Renal pelvis (tissue), 1 donor: ENCODE measurements at regions not wholly inside any gene's neighbourhood (a gene's known extent, or its start where the extent isn't known, plus 50 kb on each side); places are given as distances from the start of the nearest gene placed in this dataset.
"Not testable (repeated sequence)": the region's sequence is repeated elsewhere in the genome, so short reads cannot be mapped to it uniquely, and the experiment has no call there.

Experiments
- DNase-seq: peaks from one replicate; pipeline ENCODE4 v3.0.0-alpha.2; 2013

DNA sequence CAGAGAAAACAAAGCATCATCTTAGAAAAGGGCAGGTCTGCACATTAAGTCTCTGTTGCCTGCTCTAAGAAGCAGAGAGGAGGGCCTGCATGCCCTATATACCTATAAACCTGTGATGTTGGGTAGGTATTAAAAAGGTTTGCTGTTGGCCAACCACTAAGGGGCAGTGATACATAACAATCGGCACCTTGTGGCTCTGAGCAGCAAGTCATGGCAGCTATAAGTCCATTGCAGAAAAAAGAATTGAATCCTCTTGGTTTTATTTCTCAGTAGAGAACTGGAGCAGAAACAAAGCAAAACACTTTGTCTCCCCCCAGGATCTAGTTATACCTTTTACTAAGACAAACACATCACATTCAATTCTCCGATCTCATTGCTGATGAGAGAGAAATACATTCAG is 1364.4 kb downstream of the STIM2 start:
- DNase-seq, result peak; percentile 12

DNA sequence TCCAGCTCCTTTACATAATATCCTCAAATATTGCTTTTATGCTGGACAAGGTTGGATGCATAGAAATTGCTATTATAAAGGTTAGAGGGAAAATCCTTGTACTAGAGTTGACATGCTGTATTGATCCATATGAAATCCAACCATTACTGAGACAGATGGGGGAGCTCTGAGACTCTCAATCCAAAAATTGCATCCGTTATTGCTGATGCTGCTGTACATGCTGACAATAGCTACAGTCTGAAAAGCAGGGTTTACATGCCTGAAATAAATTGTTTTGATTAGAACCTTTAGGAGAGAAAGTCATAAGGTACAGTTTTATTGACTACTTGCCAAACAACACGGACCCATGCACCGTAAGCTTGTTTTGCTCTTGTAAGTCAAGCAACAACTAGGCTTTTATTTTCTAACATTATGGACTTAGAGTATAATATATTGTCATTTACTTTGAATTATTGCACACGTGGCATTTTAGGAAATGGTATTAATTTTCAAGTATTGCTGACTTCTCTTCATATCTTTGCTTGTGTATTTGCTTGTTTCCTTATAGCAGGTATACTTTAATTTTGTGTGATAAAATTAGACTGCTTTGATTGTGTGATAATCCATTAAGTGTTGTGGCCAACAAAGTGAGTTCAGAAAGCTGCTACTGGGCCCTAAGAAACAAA is 1365.2 kb downstream of the STIM2 start:
- DNase-seq, result no peak

DNA sequence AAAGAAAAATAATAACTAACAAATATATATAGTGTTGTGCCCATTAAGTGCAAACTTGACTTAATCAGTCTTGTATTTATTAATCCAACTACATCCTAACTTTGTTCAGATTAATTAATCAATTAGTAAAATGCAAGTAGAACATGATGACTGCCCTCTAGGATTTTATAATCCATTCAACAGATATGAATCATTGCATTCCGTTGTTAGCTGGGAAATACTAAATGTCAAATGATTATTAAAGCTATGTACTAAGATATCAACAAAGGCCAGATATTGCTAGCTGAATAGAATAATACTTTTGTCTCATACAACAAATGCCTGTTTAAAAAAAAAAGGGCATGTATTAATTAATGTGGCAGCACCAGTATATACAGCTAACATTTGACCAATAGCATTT is 1366.3 kb downstream of the STIM2 start:
- DNase-seq, result no peak

DNA sequence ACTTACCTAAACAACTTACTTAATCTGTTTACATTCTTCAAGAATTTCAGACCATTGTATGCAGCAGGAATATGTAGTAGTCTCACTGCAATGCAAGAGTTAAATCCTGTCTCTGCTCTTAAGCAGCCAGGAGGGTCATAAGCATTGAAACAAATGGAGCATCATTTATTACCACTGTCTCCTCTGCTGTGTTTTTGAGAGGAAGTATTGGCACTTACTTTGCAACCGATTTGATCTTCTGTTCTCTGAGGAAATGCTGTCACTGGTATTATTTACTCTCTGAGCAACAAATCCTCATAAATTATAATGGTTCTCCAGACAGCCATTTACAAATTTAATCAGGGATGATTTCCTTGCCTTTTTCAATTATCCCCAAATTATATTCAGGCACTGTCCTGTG is 1367.1 kb downstream of the STIM2 start:
- DNase-seq, result no peak

DNA sequence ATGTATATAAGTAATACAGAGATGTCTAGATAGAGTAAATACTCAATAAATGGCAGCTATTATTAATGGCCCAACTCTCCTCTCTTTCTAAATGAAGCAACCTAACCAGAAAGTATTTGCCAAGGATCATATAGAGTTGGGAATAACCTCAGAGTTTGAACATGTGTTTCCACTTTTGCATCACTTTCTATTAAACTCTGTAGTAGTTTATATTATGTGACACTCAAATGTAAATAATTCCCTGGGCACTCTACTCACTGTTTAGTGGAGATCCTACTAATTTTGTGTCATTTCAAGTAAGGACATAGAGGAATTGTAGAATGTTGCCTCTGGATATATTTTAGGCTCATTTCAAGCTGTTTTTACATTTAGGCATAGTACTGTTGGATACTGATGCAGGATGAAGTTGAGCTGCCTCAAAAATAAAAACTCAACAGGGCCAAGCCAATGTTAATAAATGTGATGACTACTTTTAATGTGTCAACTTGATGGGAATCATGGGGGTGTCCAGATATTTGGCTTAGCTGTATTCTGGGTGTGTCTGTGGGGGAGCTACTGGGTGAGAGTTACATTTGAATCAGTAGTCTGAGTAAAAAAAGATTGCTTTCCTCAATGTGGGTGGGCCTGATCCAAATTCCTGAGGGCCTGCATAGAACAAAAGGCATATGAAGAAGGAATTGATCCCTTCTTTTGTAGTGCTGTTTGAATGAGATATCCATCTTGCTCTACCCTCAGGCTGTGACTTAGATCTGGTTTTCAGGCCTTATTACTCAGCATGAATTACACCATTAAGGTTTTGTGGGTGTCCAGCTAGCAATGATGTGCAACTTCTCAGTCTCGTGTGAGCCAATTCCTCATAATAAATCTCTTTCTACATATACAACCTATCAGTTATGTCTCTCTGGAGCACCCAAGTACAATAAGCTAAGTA is 1368.2 kb downstream of the STIM2 start:
- DNase-seq, result no peak

DNA sequence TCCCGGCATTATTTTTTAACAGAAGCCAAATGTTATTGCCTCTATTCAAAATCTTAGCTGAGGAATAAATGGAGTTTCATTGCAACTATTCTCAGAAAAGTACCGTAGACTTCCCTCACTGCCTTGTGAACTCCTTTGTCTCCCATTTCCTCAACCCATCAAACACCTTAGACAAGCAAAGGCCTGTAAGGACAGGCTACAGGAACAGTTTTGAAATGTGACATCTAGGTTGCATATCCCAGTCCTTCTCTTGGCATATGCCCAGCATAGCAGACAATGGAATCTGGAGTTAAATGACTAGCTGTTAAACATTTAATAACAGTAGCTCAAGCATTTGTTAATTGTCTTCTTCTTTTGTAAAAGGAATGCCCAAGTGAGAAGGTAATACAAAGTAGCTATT is 1371.7 kb downstream of the STIM2 start:
- DNase-seq, result no peak

DNA sequence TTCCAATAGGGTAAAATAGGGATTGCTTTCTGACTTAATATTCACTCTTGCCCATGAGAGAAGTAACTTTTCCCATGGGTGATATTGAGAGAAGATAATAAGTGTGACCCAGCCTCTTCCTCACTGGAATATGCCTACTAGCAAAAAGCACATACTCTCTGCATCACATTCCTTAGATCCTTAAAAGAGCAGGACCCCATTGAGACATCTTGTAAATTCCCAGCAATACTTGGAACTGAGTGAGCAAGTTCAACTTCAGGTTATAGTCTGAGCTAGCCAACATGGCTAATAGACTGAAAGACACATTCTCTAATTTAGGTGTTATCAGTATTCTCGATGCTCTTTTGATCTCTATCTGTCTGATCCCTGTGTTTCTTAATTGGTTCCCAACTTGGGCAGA is 1372.3 kb downstream of the STIM2 start:
- DNase-seq, result no peak

DNA sequence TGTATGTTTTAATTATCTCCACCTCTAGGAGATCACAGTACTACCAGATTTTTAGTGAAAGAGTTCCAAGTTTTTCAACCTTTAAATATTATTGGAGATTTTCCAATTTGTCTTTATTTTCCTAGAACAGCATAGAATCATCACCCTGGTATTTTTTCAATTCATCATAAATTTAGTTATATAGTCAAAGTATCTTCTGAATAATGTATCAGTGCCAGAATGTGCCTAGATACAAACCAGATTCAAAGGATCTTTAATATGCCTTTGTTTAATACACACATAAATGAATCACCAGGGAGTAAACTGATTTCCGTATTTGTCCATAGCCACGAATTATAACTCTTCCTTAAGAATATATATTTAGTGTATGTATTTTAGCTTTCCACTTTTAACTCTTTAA is 1373.1 kb downstream of the STIM2 start:
- no peak for DNase-seq

DNA sequence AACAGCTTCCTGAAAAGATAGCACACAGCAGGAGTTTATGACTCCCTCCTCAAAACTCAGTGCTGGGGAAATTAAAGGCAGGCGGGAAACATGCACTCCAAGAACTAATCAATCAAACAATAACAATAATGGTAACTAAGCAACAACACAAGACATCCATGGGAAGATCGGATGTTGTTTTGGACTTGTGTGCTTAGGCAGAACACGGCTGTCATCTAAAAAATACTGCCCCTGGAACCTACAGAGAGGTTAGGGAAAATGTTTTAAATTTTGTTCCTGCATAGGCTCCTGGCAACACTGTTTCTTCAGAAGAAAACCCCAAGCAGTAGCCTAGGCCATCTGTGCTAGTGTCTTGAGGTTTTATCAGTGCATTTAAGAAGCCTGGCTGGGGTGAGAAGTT is 1378.2 kb downstream of the STIM2 start:
- no peak for DNase-seq

DNA sequence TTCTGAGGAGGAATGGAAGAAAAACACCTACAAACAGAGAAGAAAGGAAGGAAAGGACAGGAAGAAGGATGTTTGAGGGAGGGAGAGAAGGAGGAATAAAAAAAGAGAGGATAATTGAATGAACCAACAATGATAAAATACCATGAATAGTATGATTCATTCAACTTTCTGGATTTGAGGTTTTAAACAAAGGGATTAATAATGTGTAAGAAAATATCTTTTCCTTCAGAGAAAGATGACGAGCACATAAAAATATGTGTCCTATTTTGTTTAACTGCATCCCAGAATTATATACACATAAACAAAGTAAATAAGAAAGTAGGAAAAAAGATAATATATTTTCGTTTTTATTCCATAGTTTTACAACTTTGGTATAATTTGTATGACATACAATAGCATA is 1380.4 kb downstream of the STIM2 start:
- no peak for DNase-seq

DNA sequence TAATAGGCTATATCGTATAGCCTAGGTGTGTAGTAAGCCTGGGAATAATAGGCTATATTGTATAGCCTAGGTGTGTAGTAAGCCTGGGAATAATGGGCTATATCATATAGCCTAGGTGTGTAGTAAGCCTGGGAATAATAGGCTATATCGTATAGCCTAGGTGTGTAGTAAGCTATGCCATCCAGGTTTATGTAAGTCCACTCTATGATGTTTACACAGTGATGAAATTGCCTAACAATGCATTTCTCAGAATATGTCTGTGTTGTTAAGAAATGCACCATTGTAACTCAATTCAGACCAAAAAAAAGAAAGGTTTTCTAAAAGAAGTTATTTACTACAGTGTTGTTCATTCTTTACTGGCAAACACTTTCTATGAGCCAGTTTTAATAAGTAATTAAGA is 1387.2 kb downstream of the STIM2 start:
- no peak for DNase-seq

DNA sequence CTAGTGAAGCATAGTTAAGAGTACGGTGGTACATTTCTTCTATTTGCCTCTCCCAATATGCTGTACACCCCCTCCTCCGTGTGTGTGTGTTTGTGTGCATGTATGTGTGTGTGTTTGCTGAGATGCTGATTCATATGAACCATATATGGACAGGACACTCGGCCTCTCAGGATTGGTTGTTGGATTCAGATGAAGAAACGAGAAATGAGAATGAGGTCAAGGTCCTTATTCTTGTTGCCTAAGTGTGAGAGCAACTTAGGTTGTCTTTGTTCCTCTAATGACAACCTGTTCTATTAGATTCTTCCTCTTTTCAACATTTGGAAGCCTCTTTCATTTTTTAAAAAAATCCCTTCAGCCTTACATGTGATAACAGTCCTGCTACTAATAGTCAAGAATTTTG is 1387.6 kb downstream of the STIM2 start:
- DNase-seq, result no peak

DNA sequence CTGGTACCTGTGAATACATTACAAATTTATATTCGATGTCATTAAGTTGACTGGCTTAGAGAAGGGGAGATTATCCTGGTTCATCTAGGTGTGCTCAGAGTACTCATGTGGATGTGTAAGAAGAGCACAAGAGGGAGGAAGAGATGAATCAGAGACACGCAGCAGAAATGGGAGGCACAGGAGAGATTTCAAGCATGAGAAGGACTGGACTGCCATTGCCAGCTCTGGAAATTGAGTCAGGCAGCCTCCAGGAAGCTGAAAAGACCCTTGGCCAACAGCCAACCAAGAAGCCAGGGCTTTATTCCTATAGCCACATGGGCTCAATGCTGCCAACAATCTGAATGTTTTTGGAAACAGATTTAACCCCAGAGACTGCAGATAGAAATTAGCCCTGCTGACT is 1390.0 kb downstream of the STIM2 start:
- no peak for DNase-seq

DNA sequence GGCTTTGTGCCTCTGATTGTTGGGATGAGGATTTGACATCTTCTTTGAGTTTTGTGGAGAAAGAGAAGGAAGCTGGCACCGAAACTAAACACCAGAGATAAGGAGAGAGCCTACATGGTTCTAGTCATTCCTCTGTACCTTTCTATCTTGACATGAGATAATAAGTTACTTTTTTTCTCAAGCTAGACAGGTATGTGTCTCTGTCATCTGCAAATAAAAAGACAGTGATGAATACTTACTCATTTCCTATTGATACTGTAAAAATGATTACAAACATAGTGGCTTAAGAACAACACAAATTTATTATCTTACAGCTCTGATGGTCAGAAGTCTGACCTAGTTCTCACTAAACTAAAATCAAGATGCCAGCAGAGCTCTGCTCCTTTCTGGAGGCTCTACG is 1391.2 kb downstream of the STIM2 start:
- no peak for DNase-seq

DNA sequence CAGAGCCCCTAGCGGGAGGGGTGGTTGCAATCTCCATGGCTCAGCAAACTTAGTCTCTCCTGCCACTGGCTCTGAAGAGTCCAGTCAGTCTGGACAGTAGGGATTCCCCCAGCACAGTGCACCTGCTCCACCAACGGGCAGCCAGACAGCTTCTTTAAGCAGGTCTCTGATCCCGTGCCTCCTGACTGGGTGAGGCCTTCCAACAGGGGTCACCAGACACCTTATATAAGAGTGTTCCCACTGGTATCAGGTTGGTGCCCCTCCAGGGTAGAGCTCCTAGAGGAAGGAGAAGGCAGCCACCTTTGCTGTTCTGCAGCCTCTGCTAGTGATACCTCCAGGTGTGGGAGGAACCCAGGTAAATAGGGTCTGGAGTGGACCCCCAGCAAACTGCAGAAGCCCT is 1393.4 kb downstream of the STIM2 start:
- DNase-seq, result no peak

DNA sequence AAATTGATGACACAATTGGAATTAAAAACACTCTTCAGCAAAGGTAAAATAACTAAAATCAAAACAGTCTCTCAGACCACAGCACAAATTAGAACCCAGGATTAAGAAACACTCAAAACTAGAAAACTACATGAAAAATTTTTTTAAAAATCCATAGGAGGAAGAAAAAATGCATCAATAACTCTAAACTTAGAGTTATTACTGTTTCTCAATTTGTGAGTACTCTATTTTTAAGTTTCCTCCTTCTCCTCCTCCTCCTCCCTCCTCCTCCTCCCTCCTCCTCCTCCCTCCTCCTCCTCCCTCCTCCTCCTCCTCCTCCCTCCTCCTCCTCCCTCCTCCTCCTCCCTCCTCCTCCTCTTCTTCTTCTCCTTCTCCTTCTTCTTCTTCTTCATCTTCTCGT is 1395.7 kb downstream of the STIM2 start:
- no peak for DNase-seq

DNA sequence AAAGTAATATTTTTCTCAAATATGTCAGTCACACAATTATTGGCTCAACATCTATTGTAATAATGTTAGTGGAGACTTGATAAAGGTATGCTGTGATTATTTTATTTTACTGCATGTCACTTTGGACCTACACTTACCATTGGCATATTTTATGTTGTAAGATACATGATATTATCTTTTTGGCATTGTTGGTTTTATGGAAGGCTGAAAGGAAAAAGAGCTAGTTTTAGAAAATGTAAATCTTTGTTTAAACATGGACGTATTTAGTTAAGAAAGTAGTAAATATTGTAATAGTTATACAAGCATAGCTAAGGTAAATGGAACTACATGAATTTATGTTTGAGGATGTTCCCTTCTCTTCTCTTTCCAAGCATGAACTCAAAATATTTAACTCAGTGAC is 1399.3 kb downstream of the STIM2 start:
- no peak for DNase-seq

DNA sequence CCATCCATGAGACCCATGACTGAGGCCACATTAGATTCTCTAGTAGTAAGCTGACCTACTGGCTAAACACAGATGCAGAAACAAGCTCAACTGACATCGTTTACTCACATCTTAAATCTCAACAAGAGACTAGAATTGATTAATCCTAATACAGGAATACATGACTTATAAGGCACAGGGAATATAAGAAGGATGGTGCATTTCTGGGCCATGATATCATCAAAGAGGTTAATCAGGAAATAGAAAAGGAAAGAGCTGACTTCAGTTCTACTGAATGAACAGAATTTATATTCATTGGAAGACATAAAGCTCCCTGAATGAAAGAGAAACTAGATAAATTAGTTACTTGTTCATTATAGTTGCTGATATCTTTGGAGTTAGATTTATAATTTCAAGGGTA is 1406.5 kb downstream of the STIM2 start:
- no peak for DNase-seq

DNA sequence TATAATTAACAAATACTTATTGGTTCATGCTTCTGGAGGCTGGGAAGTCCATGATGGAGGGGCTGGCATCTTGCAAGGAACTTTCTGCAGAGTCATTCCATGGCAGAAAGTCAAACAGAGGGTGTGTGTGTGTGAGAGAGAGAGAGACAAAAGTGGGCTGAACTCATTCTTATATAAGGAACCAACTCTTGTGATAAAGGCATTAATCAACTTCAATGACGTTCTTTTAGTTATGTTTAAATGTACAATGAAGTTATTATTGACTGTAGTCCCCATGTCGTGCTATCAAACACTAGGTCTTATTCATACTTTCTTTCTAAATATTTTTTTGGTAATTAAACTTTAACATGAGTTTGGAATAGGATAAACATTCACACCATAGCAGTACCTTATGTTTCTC is 1408.8 kb downstream of the STIM2 start:
- DNase-seq, result no peak

DNA sequence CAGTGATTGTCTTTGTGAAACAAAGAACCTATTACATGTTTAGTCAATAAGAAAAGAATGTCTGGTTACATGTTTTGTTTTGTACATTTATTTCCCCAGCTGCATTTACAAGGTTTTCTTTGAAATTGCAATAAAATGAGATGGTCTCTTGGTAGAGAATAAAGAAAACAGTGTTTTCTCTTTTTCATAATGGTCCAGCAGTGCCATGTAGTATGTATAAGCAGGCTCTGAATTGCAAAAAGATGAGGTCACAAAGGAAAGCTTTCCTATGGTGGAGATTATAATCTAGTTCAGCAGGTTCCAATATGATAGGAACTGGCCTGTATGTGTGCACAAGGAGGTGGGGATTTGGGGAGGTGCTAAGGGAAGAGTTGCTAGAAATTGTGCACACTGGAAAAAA is 1417.3 kb downstream of the STIM2 start:
- no peak for DNase-seq

DNA sequence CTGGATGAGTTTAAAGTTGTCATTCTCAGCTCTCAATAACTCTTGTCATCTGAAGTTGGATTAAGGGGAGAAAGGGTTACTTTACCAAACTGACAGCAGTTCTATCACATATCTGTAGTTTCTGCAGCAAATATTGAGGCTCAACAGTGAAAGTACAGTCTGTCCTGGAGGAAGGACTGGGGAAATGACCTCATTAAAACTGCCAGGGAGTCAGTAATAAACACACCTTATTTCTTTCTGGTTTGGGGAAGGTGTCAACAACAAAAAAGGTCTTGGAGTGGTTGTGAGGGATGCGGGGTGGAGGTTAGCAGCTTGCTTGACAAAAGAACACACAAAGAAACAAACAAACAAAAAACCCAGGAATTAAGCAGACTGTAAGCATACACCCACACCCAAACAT is 1418.0 kb downstream of the STIM2 start:
- no peak for DNase-seq

DNA sequence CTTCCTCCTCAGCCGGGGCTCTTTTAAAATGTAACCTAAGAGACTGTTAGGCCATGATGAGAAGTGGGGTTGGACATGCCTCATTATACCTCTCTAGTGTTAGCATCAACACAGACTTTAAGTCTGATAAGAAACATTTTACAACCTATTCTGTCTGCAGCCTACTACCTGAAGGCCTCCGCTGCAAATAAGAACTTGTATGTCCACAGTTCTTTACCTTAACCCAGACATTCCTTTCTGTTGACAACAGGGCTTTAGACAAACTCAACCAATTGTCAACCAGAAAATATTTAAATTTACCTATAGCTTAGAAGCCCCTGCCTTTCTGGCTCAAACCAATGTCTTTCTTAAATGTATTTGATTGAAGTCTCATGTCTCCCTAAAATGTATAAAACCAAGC is 1418.6 kb downstream of the STIM2 start:
- DNase-seq, result no peak

DNA sequence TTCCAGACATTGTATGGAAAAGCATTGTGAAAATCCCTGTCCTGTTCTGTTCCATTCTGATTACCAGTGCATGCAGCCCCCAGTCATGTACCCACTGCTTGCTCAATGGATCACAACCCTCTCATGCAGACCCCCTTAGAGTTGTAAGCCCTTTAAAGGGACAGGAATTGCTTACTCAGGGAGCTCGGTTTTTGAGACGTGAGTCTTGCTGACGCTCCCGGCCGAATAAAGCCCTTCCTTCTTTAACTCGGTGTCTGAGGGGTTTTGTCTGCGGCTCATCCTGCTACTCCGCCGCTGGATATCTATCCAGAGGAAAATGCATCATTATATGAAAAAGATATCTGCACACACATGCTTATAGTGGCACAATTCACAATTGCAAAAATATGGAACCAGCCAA is 1425.6 kb downstream of the STIM2 start:
- not testable (repeated sequence) for DNase-seq

DNA sequence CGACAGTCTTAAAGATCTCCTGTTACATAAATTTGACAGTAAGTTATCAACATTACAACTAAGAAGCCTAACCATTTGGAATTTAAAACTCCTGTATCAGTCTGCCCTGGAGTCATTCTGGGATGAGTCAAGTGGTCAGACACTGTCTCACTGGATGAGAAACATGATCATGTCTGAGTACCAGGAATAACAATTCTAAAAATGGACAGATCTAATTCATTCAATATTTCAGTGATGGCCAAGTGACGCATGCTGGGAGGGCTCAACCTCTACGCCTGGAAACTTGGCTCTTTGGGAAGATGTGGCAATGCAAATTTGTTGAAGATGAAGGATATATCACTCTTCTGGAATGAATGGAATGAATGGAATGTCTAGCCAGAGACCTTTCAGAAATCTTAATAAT is 1427.2 kb downstream of the STIM2 start:
- no peak for DNase-seq
